DMS114 treated with DMSO at 0.1 percent for 48 hours (cell line): ENCODE measurements at regions not wholly inside any gene's neighbourhood (a gene's known extent, or its start where the extent isn't known, plus 50 kb on each side); places are given as distances from the start of the nearest gene placed in this dataset.

ENCODE experiments used
- DNase-seq: peaks from one replicate; lab custom pipeline; 2025; ENCODE audit not compliant: unreplicated experiment; lab: John Stamatoyannopoulos, UW

- no peak for DNase-seq
Observed at GRCh38 chr2:22786817-22787216, 598.2 kb upstream of the KLHL29 start.

- no peak for DNase-seq
Observed at GRCh38 chr2:22787745-22788144, 597.2 kb upstream of the KLHL29 start.

GRCh38 chr2:22788749-22789327 is 596.1 kb upstream of the KLHL29 start:
- no peak for DNase-seq

GRCh38 chr2:22795287-22795866 is 589.6 kb upstream of the KLHL29 start:
- DNase-seq: no peak

- no peak for DNase-seq
Observed at GRCh38 chr2:22798386-22798785, 586.6 kb upstream of the KLHL29 start.

- no peak for DNase-seq
Observed at GRCh38 chr2:22800412-22800811, 584.6 kb upstream of the KLHL29 start.

- no peak for DNase-seq
Observed at GRCh38 chr2:22801071-22801470, 583.9 kb upstream of the KLHL29 start.

- DNase-seq: no peak
Observed at GRCh38 chr2:22801970-22802369, 583.0 kb upstream of the KLHL29 start.

- no peak for DNase-seq
Observed at GRCh38 chr2:22807872-22808271, 577.1 kb upstream of the KLHL29 start.

- DNase-seq: no peak
Observed at GRCh38 chr2:22810602-22811001, 574.4 kb upstream of the KLHL29 start.

- DNase-seq: no peak
Observed at GRCh38 chr2:22812065-22812680, 572.8 kb upstream of the KLHL29 start.

- no peak for DNase-seq
Observed at GRCh38 chr2:22817197-22817596, 567.8 kb upstream of the KLHL29 start.

- no peak for DNase-seq
Observed at GRCh38 chr2:22821458-22821857, 563.5 kb upstream of the KLHL29 start.

GRCh38 chr2:22822835-22823234 is 562.1 kb upstream of the KLHL29 start:
- no peak for DNase-seq

GRCh38 chr2:22824618-22825017 is 560.4 kb upstream of the KLHL29 start:
- DNase-seq: no peak

GRCh38 chr2:22826703-22827102 is 558.3 kb upstream of the KLHL29 start:
- no peak for DNase-seq

- no peak for DNase-seq
Observed at GRCh38 chr2:22829791-22830190, 555.2 kb upstream of the KLHL29 start.

- DNase-seq: no peak
Observed at GRCh38 chr2:22832196-22832595, 552.8 kb upstream of the KLHL29 start.

- DNase-seq: no peak
Observed at GRCh38 chr2:22838461-22838860, 546.5 kb upstream of the KLHL29 start.

GRCh38 chr2:22842205-22842869 is 542.6 kb upstream of the KLHL29 start:
- no peak for DNase-seq

GRCh38 chr2:22843919-22844537 is 541.0 kb upstream of the KLHL29 start:
- no peak for DNase-seq

- no peak for DNase-seq
Observed at GRCh38 chr2:22850310-22850709, 534.7 kb upstream of the KLHL29 start.
